ENCODE measurements at regions not wholly inside any gene's neighbourhood (a gene's known extent, or its start where the extent isn't known, plus 50 kb on each side); places are given as distances from the start of the nearest gene placed in this dataset.
"Not testable (repeated sequence)": the region's sequence is repeated elsewhere in the genome, so short reads cannot be mapped to it uniquely, and the experiment has no call there.

DNA sequence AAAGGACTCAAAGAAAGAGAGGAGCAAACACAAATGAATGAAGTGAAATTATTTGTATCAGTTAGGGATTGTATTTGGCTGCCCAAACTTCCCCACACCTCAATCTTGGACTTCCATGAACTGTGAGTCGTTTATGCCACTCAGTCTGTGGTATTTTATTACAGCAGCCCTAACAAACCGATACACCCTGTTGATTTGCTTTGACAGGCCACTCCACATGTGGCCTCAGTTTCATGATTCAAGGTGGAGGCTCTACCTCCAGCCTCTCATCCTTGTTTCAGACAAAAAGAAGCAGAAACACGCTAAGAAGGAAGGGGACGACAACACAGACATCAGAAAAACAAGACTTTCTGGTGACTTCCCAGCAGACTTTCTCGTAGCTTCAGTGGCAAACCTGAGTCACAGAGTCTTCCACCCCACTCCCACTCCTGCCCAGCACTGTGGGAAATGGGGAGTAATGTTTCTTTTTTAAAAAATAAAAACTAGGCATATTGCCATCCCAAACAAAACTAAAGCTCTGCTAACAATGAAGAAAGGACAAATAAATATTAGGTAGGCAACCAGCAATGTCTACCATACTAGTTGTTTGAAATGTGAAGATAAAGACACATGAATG lies 52.2 kb upstream of the ABCA1 start:
- DNase-seq (ENCODE audit: low spot score): no peak

DNA sequence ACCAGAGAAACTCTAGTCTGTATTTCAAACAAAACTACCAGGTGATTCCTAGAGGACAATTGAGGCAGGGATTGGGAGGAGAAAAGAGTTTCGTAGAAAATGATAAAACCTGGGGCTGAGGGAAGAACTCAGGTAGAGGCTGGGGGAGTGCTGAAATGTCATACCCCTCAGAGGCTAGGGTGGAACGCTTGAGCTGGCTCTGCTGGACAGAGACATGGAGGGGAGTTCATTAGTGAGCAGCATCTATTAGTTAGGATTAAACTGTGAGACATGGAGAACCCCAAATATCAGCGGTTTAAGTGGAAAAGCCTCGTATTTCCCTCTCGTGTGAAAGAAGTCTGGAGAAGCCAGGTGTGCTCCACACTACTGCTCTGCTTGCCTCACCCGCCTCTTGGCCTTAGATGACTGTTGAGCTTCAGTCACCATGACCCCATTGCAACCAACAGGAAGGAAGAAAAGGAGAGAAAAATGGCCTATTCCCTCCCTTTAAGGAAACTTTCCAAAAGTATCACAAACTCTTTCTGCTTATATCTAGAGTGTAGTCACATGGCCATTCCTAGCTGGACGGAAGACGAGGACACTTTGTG lies 53.7 kb upstream of the ABCA1 start:
- no peak for DNase-seq (ENCODE audit: low spot score)

DNA sequence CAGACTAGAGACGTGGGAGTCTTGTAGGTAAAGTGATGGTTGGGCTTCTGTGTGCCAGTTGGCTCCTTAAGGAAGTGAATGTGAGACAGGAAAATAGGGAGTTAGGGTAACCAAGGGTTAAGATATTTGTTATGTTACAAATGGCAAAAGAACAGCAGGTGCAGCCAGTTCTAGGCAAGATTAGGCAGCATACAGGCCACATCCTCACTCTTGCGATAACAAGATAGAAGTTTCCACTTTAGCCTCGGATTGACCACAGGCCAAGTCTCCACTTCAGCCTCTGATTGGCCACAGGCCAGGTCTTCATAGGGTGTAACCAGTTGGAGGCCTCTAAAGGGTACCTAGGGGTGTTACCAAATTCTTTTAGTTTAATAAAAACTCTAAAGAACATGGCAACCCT lies 54.6 kb upstream of the ABCA1 start:
- DNase-seq (ENCODE audit: low spot score): no peak

DNA sequence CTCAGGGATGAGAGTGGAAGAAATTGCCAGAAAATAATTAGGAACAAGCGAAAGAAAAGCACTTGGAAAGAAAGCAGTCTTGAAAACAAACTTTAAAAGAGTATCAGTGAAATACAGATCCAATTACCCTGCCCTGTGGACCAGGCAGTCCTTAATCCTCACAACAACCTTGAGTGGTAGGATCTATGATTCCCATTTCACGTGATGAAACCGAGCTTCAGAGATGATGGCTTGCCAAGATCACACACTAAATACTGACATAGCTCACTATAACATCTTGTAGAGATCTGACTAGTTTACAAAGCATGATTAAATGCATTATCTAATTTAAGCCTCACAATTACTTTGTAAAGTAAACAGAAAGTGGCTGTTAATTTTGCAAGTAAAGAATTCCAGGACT lies 55.5 kb upstream of the ABCA1 start:
- no peak for DNase-seq (ENCODE audit: low spot score)

DNA sequence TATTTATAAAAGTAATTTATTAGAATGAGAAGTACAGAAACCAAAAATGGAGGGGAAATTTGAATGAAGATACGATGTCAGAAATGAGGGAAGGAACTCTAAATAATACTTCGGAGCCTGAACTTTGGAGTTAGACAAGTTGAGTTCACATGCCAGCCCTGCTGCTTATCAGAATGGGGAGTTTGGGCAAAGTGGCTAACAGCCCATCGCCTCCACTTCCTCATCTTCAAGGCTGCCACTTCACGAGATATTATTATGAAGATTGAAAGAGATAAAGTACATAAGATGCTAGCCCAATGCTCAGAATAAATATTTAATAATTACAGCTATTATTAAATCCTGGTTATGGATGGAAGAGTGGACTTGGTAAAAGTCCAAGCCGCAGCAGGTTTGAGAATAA lies 56.2 kb upstream of the ABCA1 start:
- no peak for DNase-seq (ENCODE audit: low spot score)

DNA sequence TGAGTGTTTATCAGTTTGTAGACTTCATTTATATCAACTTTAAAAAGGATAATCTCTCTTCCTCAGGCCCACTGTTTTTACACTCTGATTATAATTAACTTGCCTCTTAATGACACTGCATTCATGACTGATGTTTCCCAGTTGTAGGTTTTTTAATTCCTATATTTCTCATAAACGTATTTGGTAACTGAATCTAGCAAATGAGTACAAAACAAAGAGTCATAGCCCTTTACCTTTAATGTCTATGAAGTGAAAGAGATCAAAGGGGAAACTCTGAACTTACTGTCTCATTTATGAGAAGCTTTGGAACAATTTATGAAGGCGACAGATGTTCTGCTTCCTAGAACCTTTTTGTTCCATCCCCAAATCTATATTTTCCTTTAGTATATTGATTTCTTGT lies 56.6 kb upstream of the ABCA1 start:
- DNase-seq (ENCODE audit: low spot score): no peak

DNA sequence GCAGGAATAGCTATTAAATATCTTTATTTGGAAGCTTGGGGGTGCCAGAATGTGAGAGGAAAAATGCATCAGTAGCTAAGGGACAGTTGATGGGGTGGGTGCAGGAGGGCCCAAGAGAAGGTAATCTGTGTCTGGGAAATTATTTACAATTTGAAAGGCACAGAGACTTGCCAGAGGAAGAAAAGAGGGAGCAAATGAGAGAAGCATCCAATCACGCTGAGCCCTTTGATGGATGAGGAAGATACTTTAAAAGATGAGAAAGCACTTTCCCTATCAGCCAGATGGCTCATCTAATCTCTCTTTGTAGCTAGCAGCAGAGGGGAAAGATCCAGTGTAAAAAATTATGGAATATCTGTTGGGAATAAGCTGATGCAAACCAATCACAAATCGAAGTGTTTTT lies 57.0 kb upstream of the ABCA1 start:
- DNase-seq (ENCODE audit: low spot score): no peak

DNA sequence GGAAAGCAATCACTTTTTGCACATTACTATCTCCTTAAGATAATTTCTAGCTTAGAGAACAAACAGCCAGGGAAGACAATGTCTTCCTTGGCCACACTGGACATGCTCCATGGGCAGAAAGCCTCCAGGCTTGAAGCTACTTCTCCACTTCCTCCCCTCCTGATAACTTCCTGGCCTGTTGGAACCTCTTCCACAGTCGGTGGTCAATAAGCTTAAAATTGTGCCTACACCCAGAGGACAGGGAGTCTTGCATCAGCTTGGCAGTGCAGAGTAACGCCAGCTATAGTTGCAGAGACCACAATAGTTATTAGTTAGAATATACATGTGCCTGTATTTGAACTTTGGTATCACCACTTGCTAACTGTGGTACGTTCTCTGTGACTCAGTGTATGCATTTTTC lies 58.1 kb upstream of the ABCA1 start:
- no peak for DNase-seq (ENCODE audit: low spot score)

DNA sequence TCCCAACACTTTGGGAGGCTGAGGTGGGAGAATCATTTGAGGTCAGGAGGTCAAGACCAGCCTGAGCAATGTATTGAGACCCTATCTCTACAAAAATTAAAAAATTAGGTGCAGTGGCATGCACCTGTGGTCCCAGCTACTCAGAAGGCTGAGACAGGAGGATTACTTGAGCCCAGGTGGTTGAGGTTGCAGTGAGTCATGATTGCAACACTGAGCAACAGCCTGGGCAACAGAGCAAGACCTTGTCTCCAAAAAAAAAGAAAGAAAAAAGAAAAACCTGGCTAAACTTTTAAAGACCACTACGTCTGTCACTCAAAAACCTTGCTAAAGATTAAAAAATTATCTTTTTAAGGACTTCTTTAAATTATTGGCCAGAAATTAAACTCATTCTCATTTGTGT lies 59.8 kb upstream of the ABCA1 start:
- DNase-seq (ENCODE audit: low spot score): no peak

DNA sequence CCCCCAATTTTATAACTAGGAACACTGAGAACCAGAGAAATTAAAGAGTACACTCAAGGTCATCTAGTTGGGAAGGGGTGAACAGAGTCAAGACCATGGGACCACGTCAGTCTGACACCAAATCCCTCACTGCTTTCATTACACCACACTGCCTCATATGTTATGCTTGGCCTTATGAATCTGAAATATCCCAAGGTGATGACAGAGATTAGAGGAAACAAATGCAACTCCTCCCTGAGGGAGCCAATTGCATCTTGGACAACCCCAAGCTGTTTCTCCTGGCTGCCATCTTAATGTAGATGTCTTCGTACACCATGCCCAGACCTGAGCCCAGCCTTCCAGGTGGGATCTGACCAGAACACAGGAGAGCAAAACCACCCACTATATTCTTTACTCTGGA lies 60.6 kb upstream of the ABCA1 start:
- DNase-seq (ENCODE audit: low spot score): no peak

DNA sequence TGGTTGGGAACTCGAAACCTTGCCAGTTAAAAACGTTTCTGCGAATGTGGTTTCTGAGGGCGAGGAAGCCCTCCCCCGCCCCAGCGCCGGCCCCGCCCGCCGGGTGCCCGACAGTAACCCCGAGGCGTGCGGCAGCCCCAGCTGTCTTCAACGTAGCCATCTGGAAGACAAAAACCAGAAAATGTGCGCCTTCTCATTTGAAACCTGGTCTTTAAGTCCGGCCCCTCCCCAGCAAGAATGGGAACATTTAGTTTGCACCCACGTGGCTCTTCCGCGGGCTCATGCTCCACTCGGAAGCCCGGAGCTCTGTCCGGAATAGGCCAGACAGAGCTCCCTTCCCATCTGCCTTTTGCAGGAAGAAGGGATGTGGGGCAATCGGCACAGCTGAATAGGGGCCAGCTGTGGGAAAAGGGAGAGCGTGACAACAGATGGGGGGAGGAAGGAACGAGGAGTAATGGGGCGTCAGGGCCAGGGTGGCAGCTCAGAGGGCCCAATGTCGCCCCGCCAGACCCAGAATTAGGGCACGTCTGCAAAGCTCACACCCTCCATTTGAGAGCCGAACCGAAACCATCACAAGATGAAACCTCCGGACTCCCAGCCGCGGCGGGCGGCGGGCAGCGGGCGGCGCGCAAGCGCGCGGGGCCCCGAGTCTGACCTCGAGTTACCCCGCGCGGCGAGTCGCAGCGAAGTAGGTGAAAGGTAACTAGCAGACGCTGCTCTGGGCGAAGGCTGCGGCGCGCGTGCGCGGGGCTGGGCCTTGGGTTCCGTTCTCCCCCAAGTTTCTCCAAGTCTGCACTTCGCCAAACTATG lies 63.4 kb upstream of the ABCA1 start:
- DNase-seq (ENCODE audit: low spot score): peak; percentile 87

DNA sequence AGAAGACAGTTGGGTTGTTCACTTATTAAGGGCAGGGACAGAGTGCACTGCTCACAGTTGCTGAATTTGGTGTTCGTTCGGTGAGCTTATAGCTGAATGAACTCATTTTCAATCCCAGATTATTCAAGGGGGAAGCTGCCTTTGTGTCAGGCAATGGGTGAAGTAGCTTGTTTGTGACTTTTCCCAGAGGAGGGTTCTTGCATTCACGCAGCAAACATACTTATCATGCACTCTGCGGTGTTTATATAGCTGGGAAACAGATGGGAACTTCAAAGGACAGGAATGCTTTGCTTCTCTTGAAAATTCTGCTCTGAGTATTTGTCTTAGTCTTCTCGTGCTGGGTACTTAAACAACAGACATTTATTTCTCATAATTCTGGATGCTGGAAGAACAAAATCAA lies 64.7 kb upstream of the ABCA1 start:
- DNase-seq (ENCODE audit: low spot score): no peak

DNA sequence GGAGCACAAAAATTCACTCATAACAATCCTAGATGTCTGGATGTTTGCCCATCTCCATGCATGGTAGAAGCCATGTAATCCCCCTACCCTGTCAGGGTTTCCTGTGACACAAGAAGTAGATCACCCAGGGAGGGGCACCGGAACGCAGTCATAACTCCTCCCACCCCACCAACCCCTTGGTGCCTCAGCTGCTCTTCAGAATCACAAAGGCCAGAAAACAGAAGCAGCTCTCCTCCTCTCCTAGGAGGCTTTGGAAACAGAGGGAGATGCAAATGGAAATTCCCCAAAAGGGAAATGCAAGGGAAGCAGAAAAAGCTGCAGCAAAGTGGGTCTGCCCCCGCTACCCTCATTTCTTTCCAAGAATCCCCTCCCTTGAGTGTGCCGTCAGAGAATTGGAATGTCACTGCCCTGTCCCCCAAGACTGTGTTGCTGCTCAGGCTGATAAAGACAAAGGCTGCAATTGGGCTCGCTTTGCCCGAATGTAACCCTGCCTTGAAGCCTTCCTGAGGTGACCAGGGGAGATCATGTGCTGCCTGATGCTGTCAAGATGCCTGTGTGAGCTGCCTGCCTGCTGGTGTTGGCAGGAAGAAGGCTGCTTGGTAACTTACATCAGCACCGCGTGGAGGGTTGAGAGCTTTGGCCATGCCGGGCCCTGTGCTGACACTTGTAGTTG lies 65.5 kb upstream of the ABCA1 start:
- peak; percentile 15 for DNase-seq (ENCODE audit: low spot score)

DNA sequence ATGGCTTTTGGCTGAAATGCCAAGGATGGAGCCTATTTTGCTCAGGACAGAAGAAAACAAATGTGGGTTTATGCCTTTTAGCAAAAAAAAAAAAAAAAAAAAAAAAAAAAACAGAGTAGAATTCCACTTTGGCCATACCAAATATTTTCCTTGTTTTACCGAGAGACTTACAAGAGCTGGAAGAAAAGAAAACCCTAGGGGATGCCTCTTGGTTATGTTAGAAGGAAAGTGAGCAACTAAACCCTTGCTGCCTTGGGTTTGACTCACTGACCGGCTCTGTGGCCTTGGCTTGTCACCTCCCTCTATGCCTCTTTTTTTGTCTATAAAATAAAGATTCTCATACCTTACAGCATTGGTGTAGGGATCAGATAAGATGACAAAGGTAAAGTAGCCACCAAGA lies 69.6 kb upstream of the ABCA1 start:
- no peak for DNase-seq (ENCODE audit: low spot score)

DNA sequence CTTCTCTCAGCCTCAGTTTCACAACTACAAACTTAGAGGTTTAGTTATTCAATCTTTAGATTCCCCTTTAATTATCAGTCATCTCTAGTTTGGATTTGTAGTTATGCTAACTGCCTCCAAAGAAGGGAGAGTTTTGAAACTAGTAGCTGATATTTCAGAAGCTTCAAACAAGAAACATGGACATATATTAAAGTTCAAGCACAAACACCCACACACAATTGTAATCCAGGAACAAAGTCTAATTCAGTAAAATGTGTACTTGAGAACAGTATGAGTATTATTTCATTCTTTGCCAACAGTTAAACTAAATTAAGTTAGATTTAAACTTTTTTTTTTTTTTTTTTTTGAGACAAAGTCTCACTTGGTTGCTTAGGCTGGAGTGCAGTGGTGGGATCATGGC lies 71.2 kb upstream of the ABCA1 start:
- no peak for DNase-seq (ENCODE audit: low spot score)

DNA sequence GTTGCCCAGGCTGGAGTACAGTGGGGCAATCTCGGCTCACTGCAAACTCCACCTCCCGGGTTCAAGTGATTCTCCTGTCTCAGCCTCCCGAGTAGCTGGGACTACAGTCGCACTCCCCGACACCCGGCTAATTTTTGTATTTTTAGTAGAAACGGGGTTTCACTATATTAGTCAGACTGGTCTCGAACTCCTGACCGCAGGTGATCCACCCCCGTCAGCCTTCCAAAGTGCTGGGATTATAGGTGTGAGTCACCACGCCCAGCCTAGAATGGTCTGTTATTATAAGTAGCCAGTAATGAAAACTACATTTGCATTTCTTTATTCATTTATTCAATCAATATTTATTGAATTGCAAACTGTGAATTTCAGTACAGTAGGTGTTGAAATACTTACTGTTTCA lies 72.6 kb upstream of the ABCA1 start:
- not testable (repeated sequence) for DNase-seq (ENCODE audit: low spot score)

DNA sequence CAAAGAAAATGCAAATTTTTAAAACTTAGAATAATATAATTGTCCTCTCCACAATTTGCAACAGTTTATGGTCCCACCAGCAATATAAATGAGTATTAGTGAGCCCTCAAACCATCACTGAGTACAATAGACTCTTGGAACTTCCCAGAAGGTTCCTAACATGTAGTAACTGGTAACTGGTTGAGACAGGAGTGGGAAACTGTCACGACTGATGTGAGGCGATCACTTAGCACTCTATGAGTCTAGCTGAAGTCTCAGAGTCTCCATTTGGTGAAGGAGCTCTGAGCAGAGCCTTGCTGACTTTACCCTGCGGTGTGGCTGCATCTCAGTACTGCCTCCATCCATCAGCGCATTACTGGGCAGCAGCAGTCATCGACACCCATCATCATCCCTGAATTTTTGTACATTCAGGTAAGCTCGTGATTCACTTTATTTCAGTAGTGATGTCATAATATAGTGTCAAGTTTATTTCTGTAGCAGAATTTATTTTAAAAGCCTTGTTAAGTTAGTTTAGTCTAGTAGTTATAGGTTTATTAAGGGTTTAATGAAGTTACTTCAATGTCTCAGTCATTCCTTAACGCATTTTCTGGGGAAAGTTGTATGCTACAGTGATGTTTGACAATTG lies 76.6 kb upstream of the ABCA1 start:
- no peak for DNase-seq (ENCODE audit: low spot score)

DNA sequence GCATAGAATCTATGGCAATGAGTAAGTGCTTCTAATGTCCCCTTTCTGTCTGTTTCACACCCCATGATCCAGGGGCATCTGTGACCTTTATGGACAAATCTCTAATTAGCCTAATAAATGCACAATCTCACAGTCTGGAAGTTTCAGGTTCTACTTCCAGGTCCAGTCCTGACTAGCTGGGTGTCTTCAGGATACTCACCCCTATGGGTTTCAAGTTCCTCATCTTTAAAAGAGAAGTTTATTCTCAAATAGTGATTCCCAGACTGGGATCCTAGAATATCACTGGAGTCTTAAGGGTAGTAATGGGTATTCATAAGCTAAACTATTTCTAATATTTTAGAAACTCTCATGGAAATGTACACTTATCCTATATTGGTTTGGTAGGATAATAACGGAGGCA lies 77.2 kb upstream of the ABCA1 start:
- DNase-seq (ENCODE audit: low spot score): no peak

DNA sequence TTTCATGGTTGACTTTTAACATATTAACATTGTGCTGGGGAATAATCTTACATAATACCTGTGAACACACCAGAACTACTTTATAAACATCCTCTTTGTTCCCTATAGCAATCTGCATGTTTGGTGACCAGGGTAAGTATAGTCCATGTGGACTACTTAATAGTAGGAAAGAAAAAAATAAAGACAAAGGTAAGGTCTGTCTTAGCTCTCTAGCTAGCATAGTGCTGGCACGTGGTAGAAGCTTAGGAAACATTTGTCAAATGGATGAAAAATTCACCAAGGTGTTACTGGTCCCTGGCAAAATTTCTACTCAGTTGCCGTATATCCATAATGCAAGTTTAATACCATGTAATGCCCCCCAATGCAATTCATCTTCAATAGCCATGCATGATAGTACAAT lies 78.6 kb upstream of the ABCA1 start:
- DNase-seq (ENCODE audit: low spot score): no peak

DNA sequence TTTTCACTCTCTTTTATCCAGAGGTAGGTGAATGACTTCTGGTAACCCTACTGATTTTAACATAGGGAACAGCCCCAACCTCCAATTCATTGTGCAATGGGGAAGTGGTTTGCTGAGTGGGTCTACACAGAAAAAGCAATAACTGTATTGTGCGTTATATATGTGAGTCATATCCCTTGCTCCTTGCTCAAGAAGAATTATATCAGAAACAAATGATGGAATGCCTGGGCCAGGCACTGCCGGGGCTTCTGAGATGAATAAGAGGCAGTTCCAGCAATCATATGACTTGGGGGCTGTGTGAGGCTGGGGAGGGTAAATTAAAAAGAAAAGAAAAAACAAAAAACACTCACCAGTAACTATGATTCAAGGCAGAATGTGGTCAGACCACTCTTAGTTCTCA lies 79.2 kb upstream of the ABCA1 start:
- no peak for DNase-seq (ENCODE audit: low spot score)

DNA sequence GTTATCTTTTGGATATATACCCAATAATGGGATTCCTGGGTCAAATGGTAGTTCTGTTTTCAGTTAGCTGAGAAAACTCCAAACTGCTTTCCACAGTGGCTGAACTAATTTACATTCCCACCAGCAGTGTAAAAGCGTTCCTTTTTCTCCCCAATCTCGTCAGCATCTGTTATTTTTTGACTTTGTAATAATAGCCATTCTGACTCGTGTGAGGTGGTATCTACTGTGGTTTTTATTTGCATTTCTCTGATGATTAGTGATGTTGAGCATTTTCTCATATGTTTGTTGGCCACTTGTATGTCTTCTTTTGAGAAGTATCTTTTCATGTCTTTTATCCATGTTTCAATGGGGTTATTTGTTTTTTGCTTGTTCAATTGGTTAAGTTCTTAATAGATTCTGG lies 82.1 kb upstream of the ABCA1 start:
- DNase-seq (ENCODE audit: low spot score): not testable (repeated sequence)

DNA sequence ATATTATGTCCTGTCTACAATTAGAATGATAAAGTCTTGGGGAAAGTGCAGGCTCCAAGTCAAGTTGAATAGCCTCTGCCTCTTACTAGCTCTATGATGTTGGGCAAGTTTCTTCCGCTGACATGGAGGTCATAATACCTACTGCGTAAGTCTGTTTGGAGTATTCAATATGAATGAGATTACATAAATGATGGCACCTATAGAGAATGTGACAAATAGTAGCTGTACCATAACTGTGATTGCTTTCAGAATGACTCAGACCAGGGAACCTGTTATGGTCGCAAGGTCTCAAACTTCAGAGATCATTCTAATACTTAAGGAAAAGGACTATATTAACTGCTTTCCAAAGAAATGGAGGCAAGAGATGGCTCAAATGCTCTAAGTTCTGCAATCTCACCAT lies 94.0 kb upstream of the ABCA1 start:
- DNase-seq (ENCODE audit: low spot score): no peak

DNA sequence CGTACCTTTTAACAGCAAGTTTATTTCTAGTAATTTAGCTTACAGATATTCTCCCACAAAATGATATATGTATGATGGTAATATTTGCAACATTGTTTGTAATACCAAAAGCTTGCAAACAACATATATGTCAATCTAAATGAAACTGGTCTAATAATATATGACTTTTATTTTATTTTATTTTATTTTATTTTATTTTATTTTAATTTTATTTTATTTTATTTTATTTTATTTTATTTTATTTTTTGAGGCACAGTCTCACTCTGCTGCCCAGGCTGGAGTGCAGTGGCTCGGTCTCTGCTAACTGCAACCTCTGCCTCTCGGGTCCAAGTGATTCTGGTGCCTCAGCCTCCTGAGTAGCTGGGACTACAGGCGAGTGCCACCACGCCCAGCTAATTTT lies 94.6 kb upstream of the ABCA1 start:
- DNase-seq (ENCODE audit: low spot score): not testable (repeated sequence)
